OCI-LY3 (cell line): ENCODE measurements at regions not wholly inside any gene's neighbourhood (a gene's known extent, or its start where the extent isn't known, plus 50 kb on each side); places are given as distances from the start of the nearest gene placed in this dataset.

Experiments
- EZH2phosphoT487 ChIP-seq: fragments of 200-600 bp; shearing (Covaris generic); IDR thresholded peaks from 2 replicates; pipeline ENCODE4 v1.6.1; 2018; ENCODE audit warnings: antibody characterized with exemption, mixed run types, low read depth
- TF ChIP-seq, protein P1 (sequence below): fragments of 200-600, 300-600 bp; sonication (generic); IDR thresholded peaks from 2 replicates; pipeline ENCODE4 v1.5.1; 2014; ENCODE audit warnings: antibody characterized with exemption, low read length, low read depth

DNA sequence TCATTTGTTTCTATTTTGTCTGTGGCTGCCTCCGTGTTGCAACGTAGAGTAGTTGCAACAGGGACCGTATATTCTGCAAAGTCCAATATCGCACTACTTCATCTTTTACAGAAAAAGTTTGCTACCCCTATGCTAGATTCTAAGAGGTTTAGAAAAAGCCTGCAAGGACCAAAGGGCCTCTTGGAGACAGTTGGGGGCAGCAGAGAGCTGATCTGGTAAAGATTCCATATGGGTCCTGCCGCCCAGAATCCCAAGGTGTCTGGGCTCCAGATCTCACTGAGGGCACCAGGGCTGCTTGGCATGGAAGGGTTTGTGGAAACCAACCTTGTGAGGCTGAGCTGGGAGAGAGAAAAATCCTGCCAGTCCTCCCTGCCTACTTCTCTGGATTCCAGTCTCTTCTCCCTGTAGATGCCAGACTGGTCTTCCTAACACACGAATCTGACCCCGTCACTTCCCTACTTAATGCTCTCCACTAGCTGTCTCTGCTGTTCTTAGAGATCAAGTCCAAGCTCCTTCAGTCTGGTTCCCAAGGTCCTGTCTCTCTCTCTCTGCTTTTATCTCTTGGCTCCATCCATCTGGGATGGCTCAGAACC lies 74.6 kb downstream of the GLRX5 start:
- TF ChIP-seq, protein P1, sequence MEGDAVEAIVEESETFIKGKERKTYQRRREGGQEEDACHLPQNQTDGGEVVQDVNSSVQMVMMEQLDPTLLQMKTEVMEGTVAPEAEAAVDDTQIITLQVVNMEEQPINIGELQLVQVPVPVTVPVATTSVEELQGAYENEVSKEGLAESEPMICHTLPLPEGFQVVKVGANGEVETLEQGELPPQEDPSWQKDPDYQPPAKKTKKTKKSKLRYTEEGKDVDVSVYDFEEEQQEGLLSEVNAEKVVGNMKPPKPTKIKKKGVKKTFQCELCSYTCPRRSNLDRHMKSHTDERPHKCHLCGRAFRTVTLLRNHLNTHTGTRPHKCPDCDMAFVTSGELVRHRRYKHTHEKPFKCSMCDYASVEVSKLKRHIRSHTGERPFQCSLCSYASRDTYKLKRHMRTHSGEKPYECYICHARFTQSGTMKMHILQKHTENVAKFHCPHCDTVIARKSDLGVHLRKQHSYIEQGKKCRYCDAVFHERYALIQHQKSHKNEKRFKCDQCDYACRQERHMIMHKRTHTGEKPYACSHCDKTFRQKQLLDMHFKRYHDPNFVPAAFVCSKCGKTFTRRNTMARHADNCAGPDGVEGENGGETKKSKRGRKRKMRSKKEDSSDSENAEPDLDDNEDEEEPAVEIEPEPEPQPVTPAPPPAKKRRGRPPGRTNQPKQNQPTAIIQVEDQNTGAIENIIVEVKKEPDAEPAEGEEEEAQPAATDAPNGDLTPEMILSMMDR = peak; percentile 87
- no peak for TF ChIP-seq EZH2phosphoT487
